Upper lobe of left lung (tissue), 6 donors: ENCODE measurements at regions not wholly inside any gene's neighbourhood (a gene's known extent, or its start where the extent isn't known, plus 50 kb on each side); places are given as distances from the start of the nearest gene placed in this dataset.
A peak's percentile ranks its signal among the peaks of the same experiment; 100 is the strongest.

Experiments used
- ATAC-seq, 2 donors: fragments of 200-7000 bp; cut with Tn5 transposase; one replicate each; pipeline ENCODE4 v1.9.1; 2022; ENCODE audit warnings: mild to moderate bottlenecking in 2 of 2, moderate library complexity in 2 of 2; ENCODE audit not compliant: low FRiP score in 2 of 2
- DNase-seq, 2 donors: peaks; one replicate each; pipeline ENCODE4 v3.0.0-alpha.2; 2019 to 2020
- H3K27ac ChIP-seq, 4 donors: fragments of 200-600 bp; sonication (generic); one replicate each; pipeline ENCODE4 v1.5.1; 2016 to 2019
- H3K27me3 ChIP-seq, 4 donors: fragments of 200-600 bp; sonication (generic); one replicate each; pipeline ENCODE4 v1.5.1; 2017 to 2019
- H3K36me3 ChIP-seq, 4 donors: fragments of 200-600 bp; sonication (generic); one replicate each; pipeline ENCODE4 v1.5.1; 2016 to 2019
- H3K4me1 ChIP-seq, 4 donors: fragments of 200-600 bp; sonication (generic); one replicate each; pipeline ENCODE4 v1.5.1; 2018 to 2019
- H3K4me3 ChIP-seq, 4 donors: fragments of 200-600 bp; sonication (generic); one replicate each; pipeline ENCODE4 v1.5.1; 2017 to 2019; ENCODE audit warnings: mild to moderate bottlenecking in 2 of 4, moderate library complexity in 1 of 4
- H3K9me3 ChIP-seq, 4 donors: fragments of 200-600 bp; sonication (generic); one replicate each; pipeline ENCODE4 v1.5.1; 2018 to 2019
- EP300 ChIP-seq, 4 donors: sonication (generic); formaldehyde crosslinking; IDR thresholded peaks; one replicate each; pipeline ENCODE4 v1.5.1; 2017; ENCODE audit warnings: antibody characterized with exemption in 4 of 4, control low read depth in 2 of 4
- POLR2A ChIP-seq, 4 donors: fragments of 450-650 bp; IDR thresholded peaks; one replicate each; pipeline ENCODE4 v1.5.1; 2016 to 2017; ENCODE audit warnings: antibody characterized with exemption in 4 of 4, mild to moderate bottlenecking in 2 of 4
- POLR2AphosphoS5 ChIP-seq, 2 donors: sonication (generic); formaldehyde crosslinking; IDR thresholded peaks; one replicate each; pipeline ENCODE4 v1.5.1; 2017; ENCODE audit warnings: antibody characterized with exemption in 2 of 2
- WGBS, 2 donors: methylation state at CpG; one replicate each; pipeline ENCODE4 v1.1.5; 2017 to 2018; 5-methylcytosine and 5-hydroxymethylcytosine counted together
- TF ChIP-seq, protein P1 (sequence below), 6 experiments: fragments of 450-650 bp in 4 of 6; fragments of 200-600 bp in 2 of 6; sonication (generic) in 2 of 6; IDR thresholded peaks; one replicate each; pipeline ENCODE4 v1.5.1; 2016 to 2019; ENCODE audit warnings: antibody characterized with exemption in 6 of 6
- donor health status: DM: no; HTN: no; CAD: no; lungs with moderate emphysema.
- donor health status: DM: no; HTN: yes; CAD: no; lungs with severe emphysema.

DNA sequence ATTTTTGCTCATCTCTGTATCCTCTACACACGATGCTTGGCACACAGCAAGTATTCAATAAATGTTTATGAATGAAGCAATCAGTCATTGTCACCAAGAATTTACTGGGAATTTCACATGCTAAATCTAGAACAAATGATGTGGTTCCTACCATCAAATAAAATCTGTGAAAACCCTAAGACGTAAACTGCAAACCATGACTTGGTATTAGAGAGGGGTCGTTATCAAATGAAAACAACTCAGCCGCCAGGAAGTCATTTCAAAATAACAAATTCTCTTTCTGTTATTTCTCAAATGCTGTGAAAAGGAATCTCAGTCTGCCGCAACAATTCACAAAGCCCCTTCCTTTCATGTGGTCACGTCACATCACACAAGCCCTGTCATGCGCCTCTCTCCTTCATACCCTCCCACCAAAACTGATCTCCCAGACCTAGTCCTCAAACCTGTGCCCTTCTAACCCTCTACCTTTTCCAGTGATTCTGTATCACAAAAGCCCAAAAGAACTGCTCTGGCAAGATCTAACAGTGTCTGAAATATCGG is 173.6 kb downstream of the DEPDC1B start:
- no peak overlapping the region for H3K27ac ChIP-seq
- H3K4me3 ChIP-seq = no peak overlapping the region
- no peaks in the 10 kb centered on the region for H3K9me3 ChIP-seq
- no peaks in the 10 kb centered on the region for H3K36me3 ChIP-seq
- no peaks in the 10 kb centered on the region for H3K27me3 ChIP-seq
- ATAC-seq (no peak), DNase-seq (no peak)
- 62 to 63% methylated on average over 8 of the region's 8 CpGs for WGBS, 2 donors
- TF ChIP-seq POLR2AphosphoS5 (IDR thresholded peaks at IDR 0.05) = no peak
- no peaks in the 10 kb centered on the region for H3K4me1 ChIP-seq

DNA sequence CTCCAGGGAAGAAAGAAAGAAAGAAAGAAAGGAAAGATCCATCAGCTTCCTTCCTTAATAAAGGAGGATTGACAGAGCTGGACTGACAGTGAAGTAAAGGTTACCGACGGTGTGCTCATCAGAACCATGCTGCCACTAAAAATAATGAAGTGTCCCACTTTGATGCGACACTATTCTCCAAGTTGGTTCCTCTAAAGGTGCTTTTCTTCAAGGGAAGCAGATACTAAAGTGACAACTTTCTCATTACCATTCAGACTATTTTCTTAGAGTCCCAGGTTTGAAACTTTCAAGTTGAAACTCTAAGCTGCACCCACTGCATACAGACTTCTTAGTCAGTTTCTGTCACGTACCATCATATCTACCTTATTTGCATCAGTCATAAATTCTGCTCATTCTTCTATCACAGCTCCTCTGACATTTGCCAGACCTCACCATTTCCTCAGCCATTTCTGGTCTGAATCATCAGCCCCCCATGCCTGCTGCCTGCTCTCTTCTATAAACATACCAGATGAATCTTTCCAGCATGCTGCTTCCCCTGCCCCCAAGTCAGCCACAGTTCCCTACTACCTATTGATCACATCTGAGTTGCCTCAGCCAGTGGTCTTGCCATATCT is 177.6 kb downstream of the DEPDC1B start:
- no peak overlapping the region for H3K27ac ChIP-seq
- no peak for ATAC-seq
- H3K36me3 ChIP-seq = no peaks in the 10 kb centered on the region
- H3K4me3 ChIP-seq = no peak overlapping the region
- TF ChIP-seq POLR2AphosphoS5 (IDR thresholded peaks at IDR 0.05) (no peak), EP300 (IDR thresholded peaks at IDR 0.05) (no peak), POLR2A (IDR thresholded peaks at IDR 0.05) (no peak)
- TF ChIP-seq, protein P1, sequence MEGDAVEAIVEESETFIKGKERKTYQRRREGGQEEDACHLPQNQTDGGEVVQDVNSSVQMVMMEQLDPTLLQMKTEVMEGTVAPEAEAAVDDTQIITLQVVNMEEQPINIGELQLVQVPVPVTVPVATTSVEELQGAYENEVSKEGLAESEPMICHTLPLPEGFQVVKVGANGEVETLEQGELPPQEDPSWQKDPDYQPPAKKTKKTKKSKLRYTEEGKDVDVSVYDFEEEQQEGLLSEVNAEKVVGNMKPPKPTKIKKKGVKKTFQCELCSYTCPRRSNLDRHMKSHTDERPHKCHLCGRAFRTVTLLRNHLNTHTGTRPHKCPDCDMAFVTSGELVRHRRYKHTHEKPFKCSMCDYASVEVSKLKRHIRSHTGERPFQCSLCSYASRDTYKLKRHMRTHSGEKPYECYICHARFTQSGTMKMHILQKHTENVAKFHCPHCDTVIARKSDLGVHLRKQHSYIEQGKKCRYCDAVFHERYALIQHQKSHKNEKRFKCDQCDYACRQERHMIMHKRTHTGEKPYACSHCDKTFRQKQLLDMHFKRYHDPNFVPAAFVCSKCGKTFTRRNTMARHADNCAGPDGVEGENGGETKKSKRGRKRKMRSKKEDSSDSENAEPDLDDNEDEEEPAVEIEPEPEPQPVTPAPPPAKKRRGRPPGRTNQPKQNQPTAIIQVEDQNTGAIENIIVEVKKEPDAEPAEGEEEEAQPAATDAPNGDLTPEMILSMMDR (IDR thresholded peaks at IDR 0.05) = no peak
- DNase-seq = no peak
- no peaks in the 10 kb centered on the region for H3K9me3 ChIP-seq
- 58 to 63% methylated on average over 4 of the region's 4 CpGs for WGBS, 2 donors
- no peaks in the 10 kb centered on the region for H3K27me3 ChIP-seq
- no peaks in the 10 kb centered on the region for H3K4me1 ChIP-seq

DNA sequence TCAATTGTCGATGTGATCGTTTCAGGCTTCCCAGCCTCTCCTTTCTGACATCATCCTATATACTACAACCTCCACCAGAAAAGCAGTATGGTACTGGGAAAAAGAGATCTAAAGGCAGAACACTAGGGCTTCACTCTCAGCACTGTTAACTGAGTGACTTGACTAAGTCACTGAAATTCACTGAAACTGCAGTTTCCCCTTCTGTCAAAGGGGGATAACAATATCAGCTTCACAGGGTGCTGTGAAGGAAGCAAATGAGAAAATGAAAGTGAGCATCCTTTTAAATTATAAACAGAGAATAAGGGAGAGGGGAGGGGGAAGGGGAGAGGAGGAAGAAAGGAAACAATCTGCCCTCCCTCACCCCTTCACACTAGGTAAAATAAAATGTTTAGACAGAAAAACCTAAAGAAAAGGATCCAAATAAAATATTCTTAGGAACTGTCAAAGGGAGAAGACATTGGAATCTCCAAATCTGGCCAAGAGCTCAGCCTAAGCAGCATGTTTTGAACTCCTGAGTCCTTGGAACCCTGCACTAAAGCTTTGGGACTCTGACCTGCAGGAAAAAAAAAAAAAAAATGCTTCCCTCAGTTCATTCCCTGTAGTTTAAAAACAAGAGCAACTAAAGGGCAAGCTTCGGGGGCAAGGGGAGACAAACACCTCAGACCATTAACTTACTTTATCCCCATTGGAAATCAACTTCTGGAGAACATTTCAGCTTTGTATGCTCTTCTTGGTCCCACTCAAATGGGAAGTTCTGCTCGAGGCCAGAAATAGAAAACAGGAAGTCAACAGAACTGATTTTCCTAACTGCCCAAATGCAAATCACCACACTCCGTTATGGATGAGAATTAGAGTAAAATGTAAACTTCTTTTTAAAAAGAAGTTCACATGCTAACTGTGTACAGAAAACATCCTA is 178.3 kb downstream of the DEPDC1B start:
- no peaks in the 10 kb centered on the region for H3K27me3 ChIP-seq
- 52 to 53% methylated on average over 5 of the region's 5 CpGs for WGBS, 2 donors
- no peaks in the 10 kb centered on the region for H3K4me1 ChIP-seq
- H3K4me3 ChIP-seq = no peak overlapping the region
- H3K27ac ChIP-seq = no peak overlapping the region
- H3K9me3 ChIP-seq = no peaks in the 10 kb centered on the region
- H3K36me3 ChIP-seq = no peaks in the 10 kb centered on the region
- TF ChIP-seq EP300 (IDR thresholded peaks at IDR 0.05) (no peak), POLR2A (IDR thresholded peaks at IDR 0.05) (no peak), POLR2AphosphoS5 (IDR thresholded peaks at IDR 0.05) (no peak)
- TF ChIP-seq, protein P1 (IDR thresholded peaks at IDR 0.05) = no peak
- DNase-seq (no peak), ATAC-seq (peak in 1 of 2 donors; percentile 34)

DNA sequence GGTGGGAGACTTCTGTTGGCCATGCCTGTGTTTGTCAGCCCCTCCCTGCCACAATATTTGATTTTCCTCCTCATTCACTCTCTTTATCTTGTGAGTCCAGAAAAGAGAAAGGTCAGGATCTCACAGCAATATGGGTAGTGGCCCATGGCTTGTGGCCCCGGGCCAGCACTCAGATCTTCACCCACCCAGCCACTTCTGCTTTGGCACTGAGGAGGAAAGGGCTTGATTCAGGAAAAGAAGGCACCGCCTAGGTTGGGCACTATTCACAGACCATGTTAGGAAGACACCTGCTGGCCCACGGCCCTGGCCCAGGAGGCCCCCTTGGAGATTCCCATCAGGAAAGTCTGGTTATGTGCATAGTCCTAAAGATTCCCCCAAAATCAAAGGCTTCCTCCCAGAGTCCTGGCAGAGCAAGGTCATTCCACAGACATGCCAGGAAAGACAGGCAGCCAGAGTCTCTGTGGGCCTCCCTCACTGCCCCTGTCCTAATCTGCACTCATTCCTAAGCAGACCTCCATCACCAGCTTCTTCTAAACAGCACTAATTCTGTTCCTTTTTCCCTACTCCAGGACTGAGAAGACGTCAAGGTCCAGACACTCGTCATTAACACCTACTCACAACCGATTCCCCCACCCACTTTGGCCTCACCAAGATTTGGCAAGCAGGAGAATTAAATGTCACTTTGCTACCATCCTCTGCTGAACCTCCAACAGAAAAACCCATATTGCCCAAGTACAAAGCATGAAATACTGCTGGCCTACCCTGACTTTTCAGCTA is 179.3 kb downstream of the DEPDC1B start:
- Histone ChIP-seq H3K27me3 (no peaks in the 10 kb centered on the region), H3K9me3 (no peaks in the 10 kb centered on the region), H3K27ac (peak overlapping the region in 1 of 4 donors; percentile 30), H3K36me3 (no peaks in the 10 kb centered on the region), H3K4me3 (no peak overlapping the region), H3K4me1 (no peaks in the 10 kb centered on the region)
- 68% methylated on average over 6 of the region's 6 CpGs for WGBS, 2 donors
- TF ChIP-seq, protein P1 (IDR thresholded peaks at IDR 0.05) = no peak
- TF ChIP-seq POLR2A (IDR thresholded peaks at IDR 0.05) (no peak), EP300 (IDR thresholded peaks at IDR 0.05) (no peak), POLR2AphosphoS5 (IDR thresholded peaks at IDR 0.05) (no peak)
- DNase-seq (no peak), ATAC-seq (peak in 1 of 2 donors; percentile 60)

DNA sequence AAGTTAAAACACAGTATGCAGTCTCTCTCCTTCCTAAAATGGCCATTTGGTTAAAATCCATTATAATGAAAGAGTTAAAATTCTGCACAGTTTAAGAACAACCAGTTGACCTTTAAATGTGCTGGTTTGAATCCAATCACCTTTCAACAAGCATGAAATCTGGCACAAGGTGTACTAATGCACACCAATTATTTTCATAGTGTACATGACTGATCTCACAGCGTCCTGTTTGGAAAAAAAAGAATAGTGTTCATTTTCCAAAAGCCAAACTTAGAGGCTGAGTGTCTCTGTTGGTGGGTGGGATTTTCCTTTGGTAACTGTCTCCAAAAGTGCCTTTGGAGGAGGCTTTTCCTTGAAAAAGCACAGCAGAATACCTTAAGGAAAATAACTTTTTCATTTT is 180.6 kb downstream of the DEPDC1B start:
- TF ChIP-seq POLR2AphosphoS5 (IDR thresholded peaks at IDR 0.05) = no peak
- no peak for TF ChIP-seq EP300 (IDR thresholded peaks at IDR 0.05)
- TF ChIP-seq, protein P1 (IDR thresholded peaks at IDR 0.05) = no peak
- TF ChIP-seq POLR2A (IDR thresholded peaks at IDR 0.05) = no peak
- H3K4me3 ChIP-seq = no peak overlapping the region
- WGBS, 2 donors = 31 to 43% methylated on average over 1 of the region's 1 CpG
- no peak for ATAC-seq
- no peaks in the 10 kb centered on the region for H3K9me3 ChIP-seq
- H3K27me3 ChIP-seq = no peaks in the 10 kb centered on the region
- H3K36me3 ChIP-seq = no peaks in the 10 kb centered on the region
- no peak overlapping the region for H3K27ac ChIP-seq
- no peak for DNase-seq
- no peaks in the 10 kb centered on the region for H3K4me1 ChIP-seq
